ELR (cell line): ENCODE measurements at regions not wholly inside any gene's neighbourhood (a gene's known extent, or its start where the extent isn't known, plus 50 kb on each side); places are given as distances from the start of the nearest gene placed in this dataset.
"Not testable (repeated sequence)": the region's sequence is repeated elsewhere in the genome, so short reads cannot be mapped to it uniquely, and the experiment has no call there.

ENCODE experiments used
- DNase-seq: peaks from one replicate; pipeline ENCODE4 v3.0.0-alpha.2; 2015; ENCODE audit warnings: low read depth

DNA sequence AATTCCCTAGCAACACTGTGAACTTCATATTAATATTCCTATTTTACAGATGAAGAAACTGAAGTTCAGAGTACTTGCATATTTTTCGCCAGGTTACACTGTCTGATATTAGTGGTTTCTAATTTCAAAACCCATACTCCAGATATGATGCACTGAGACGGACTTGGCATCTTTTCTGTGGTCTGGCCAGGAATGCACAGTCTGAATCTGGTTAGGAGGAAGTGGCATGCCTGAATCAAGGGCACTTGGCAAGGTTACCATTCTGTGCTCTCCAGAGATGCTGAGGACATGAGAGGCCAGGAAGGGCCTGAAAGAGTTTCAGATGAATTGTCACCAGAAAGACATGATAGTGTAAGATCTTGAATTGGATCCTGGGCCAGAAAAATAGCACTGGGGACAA lies 150.1 kb downstream of the HAO1 start:
- DNase-seq: peak; percentile 17

DNA sequence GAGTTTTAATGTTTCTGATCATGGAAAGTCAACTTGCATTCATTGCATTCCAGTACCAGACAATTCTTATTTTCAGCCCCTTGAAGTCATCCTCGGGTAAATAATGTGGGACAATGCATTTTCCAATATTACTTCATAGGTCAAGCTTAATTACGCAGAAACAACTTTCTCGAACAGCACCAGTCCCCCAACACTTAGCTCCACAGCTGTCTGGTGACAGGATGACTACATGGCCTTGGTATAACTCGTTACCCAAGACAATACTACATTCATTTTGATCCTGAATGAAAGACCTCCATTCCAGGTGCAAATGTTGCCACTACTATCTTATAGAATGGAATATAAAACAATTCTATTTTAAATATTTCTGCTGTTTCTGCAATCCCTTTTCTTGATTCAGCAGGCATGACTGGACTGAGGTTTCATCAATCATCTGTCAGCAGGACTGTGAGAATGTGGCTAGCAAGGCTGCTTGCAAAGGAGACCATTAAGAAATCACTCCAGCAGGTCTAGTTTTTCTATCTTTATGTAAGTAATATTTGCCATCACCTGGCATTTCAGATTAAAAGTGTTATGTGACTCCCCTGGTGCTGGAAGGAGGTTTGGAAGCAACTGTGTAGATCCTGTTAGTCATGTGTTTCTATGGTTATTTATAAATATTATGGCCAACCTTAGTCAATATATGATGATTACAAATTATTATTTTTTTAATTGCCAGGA lies 147.9 kb downstream of the HAO1 start:
- DNase-seq: peak; percentile 3

DNA sequence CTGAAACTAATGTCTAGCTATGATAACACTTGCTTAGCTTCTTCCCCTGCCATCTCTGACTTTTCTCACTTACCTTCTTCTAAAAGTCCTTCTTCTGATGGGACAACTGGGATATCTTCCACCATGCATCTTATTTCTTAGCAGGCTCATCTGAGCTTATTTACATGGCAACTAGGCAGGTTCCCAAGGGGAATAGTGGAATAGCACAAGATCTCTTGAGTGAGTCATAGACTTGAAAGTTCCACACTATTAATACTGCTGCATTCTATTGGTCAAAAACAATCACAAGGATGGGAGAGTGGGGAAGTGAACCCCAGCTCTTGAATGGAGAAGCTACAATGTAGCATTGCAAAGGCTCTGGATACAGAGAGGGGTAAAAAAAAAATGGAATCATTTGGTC lies 142.1 kb downstream of the HAO1 start:
- DNase-seq: no peak

DNA sequence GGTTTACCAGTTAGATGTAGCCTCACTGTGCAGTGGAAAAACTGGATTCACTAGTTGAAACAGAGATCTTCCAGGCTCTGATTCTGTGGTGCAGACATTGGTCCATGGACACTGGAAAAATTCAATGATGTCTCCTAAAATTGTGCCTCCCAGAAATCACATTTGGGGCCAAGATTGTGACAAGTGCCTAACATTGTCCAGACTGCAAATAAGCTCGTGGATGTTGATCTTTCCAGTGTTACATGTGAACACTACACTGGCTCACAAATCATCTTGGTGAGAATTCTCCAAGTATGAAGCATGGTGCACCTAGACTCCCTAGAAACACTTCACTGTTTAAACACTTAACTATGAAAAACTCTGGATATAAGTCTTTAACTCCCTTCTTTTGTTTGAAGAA lies 140.4 kb downstream of the HAO1 start:
- no peak for DNase-seq

DNA sequence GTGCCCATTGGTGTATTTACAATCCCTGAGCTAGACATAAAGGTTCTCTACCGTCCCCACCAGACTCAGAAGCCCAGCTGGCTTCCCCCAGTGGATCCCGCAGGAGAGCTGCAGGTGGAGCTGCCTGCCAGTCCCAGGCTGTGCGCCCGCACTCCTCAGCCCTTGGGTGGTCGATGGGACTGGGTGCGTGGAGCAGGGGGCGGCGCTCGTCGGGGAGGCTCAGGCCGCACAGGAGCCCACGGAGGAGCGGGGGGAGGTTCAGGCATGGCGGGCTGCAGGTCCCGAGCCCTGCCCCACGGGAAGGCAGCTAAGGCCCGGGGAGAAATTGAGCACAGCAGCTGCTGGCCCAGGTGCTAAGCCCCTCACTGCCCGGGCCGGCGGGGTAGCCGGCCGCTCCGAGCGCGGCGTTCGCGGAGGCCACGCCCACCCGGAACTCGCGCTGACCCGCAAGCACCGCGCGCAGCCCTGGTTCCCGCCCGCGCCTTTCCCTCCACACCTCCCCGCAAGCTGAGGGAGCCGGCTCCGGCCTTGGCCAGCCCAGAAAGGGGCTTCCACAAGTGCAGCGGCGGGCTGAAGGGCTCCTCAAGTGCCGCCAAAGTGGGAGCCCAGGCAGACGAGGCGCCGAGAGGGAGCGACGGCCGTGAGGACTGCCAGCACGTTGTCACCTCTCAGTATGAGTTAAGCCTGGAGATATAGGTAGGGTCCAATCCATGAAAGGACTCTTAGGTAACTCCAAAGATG lies 136.7 kb downstream of the HAO1 start:
- not testable (repeated sequence) for DNase-seq

DNA sequence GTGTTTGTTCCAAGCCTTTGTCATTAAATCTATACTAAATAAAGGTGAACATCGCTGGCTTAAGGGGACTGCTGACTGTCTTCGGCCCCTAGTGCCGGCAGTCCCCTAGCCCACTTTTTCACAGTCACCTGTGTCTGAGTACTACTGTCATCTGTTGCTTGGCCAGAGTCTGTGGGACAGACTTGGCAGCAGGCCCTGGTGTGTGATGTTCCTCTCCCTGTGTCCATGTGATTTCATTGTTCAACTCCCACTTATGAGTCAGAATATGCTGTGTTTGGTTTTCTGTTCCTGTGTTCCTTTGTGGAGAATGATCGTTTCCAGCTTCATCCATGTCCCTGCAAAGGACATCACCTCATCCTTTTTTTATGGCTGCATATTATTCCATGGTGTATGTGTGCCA lies 133.4 kb downstream of the HAO1 start:
- DNase-seq: no peak

DNA sequence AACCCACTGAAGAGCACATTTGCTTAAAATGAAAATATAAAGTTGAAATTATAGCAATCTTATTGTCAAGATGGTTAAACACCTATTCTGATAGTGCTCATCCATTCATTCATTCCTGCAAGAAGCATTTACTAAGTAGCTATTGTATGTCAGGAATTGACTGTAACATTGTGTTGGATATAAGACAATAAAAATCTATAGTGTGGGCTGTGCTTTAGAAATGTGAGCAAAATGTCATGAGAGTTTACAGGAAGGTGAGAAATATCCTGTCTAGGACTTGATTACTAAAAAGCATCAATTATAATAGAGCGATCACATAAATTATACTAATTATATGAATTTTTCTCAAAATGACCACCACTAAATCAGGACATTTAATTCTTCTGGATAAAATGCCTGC lies 123.0 kb downstream of the HAO1 start:
- no peak for DNase-seq

DNA sequence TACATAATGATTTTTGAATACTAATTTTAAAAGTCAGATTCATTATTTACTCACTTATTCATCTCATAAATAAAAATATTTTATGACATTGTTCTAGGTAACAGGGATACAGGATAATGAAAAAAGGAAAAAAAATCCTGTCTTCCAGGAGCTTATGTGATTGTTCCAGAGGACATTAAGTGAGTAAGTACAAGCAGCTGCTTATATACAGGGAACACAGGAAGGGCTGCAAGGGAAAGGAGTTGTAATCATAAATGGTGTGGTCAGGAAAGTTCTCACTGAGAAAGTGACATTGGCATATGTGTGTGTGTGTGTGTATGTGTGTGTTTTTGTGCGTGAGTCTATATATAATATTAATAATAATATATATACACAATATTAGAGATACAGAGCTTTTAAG lies 121.8 kb downstream of the HAO1 start:
- no peak for DNase-seq

DNA sequence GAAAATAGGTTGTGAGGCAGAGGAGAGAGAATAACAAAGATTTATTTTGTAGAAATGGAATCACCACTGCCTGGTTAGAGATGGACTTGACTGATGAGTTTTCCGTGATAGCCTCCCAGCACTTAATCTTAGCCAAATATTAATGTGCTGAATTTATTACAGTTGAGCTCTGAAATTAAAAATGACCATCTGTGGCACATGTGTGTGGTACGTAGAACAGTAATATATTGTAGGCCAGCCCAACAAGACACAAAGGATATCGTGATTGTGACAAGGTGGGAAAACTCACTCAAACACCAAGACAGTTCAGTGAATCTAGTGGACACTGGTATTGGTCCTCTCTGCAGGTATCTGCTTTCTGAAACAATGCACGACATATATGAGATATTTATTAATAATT lies 119.4 kb downstream of the HAO1 start:
- DNase-seq: no peak

DNA sequence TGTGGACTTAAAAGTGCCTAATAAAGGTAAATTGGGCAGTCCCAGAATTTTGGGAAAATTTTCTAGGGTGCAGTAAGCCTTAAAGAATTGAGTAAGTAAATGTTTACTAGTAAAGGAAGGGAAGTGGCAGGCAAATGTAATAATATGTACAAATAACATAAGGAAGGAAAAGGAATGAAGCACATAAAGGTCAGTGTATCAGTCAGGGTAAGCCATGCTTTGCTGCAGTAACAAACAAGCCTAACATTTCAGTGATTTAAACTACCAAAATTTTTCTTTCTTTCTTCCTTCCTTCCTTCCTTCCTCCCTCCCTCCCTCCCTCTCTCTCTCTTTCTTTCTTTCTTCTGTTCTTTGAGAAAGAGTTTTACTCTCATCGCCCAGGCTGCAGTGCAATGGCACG lies 117.5 kb downstream of the HAO1 start:
- no peak for DNase-seq

DNA sequence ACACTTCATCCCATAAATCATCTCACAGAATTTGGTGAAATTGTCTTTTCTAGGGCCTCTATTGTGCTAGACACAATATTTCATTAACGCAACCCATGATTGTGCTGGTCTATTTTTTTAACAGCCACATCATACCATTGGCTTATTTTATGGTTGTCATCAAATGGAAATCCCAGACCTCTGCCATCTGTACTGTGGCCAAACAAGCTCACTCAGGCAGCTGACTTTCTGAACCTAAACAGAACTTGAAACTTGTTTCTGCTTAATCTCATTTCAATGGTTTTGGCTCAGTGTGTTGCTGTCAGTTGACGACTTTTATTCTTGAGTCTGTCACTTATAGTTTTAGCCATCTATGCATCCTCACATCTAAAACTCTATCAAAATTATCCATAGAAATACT lies 111.8 kb downstream of the HAO1 start:
- no peak for DNase-seq

DNA sequence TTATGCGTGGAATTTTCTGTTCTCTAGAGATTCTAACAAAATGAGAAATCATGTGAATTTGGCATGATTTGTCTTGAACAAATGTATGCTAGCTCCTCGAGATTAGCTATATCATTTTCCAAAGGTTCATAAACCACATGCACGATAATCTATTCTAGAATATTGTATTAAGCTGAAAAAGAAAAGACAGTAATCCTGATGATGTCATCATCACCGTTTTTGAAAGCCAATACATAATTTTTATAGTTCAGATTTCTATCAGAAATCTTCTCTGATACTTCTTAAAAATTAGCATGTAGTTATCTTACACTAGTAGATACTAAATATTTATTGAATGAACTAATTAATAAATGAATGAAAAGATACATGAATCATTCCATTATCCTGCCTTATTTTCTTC lies 111.2 kb downstream of the HAO1 start:
- no peak for DNase-seq

DNA sequence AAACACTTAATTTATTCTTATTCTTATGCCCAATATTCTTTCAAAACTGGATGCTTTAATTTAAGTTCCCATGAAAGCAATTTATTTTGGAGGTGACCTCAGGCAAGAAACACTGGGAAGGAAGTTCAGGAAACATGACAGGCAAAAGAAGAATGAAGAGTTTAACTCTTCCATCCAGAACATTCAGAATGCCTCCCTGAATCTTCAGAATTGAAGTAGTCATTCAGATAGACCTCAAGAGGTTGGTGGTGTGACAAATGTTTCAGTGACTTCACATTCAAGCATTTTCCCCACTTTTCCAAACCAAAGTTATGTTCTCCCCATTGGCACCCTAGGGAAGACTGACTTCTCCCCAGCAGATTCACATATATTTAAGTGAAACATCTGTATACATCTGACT lies 110.5 kb downstream of the HAO1 start:
- no peak for DNase-seq
